ENCODE measurements at regions not wholly inside any gene's neighbourhood (a gene's known extent, or its start where the extent isn't known, plus 50 kb on each side); places are given as distances from the start of the nearest gene placed in this dataset.

GRCh38 chr10:109308971-109309370, 614.3 kb downstream of the XPNPEP1 start:
- TF ChIP-seq PHF8 (IDR thresholded peaks at IDR 0.05; ENCODE audit: borderline replicate concordance, low read depth) (no peak), CTCF (IDR thresholded peaks at IDR 0.05) (no peak), POLR2A (IDR thresholded peaks at IDR 0.05; ENCODE audit: low read length) (no peak)
